Esophagus mucosa (tissue), 1 donor: ENCODE measurements at regions not wholly inside any gene's neighbourhood (a gene's known extent, or its start where the extent isn't known, plus 50 kb on each side); places are given as distances from the start of the nearest gene placed in this dataset.

Source experiments
- ATAC-seq: fragments of 200-7000 bp; cut with Tn5 transposase; one replicate; pipeline ENCODE4 v1.9.1; 2020
- donor health status: DM: yes; HTN: yes; CAD: no.

GRCh38 chr4:23241408-23241807 is 548.7 kb downstream of the GBA3 start:
- ATAC-seq, result no peak

GRCh38 chr4:23238848-23239247 is 546.1 kb downstream of the GBA3 start:
- ATAC-seq, result no peak

GRCh38 chr4:23237771-23238170 is 545.0 kb downstream of the GBA3 start:
- ATAC-seq, result no peak

- ATAC-seq, result no peak
Observed at GRCh38 chr4:23235628-23236390, 543.1 kb downstream of the GBA3 start.

- ATAC-seq, result no peak
Observed at GRCh38 chr4:23234716-23235115, 542.0 kb downstream of the GBA3 start.

- no peak for ATAC-seq
Observed at GRCh38 chr4:23234018-23234417, 541.3 kb downstream of the GBA3 start.

GRCh38 chr4:23233596-23233995 is 540.9 kb downstream of the GBA3 start:
- ATAC-seq, result no peak

GRCh38 chr4:23232987-23233386 is 540.2 kb downstream of the GBA3 start:
- no peak for ATAC-seq

GRCh38 chr4:23225564-23225963 is 532.8 kb downstream of the GBA3 start:
- ATAC-seq, result no peak

- no peak for ATAC-seq
Observed at GRCh38 chr4:23224684-23225420, 532.1 kb downstream of the GBA3 start.

- no peak for ATAC-seq
Observed at GRCh38 chr4:23220911-23221310, 528.2 kb downstream of the GBA3 start.

GRCh38 chr4:23219779-23220408 is 527.2 kb downstream of the GBA3 start:
- no peak for ATAC-seq

GRCh38 chr4:23213198-23213597 is 520.5 kb downstream of the GBA3 start:
- no peak for ATAC-seq

- no peak for ATAC-seq
Observed at GRCh38 chr4:23212558-23212957, 519.8 kb downstream of the GBA3 start.

GRCh38 chr4:23207059-23207458 is 514.3 kb downstream of the GBA3 start:
- ATAC-seq, result no peak

- no peak for ATAC-seq
Observed at GRCh38 chr4:23202712-23203247, 510.0 kb downstream of the GBA3 start.

- ATAC-seq, result no peak
Observed at GRCh38 chr4:23194751-23195150, 502.0 kb downstream of the GBA3 start.

GRCh38 chr4:23174179-23174578 is 481.4 kb downstream of the GBA3 start:
- ATAC-seq, result no peak

- ATAC-seq, result no peak
Observed at GRCh38 chr4:23171976-23172375, 479.2 kb downstream of the GBA3 start.

- ATAC-seq, result no peak
Observed at GRCh38 chr4:23169608-23170311, 477.0 kb downstream of the GBA3 start.

GRCh38 chr4:23166919-23167318 is 474.2 kb downstream of the GBA3 start:
- ATAC-seq, result no peak

- no peak for ATAC-seq
Observed at GRCh38 chr4:23166407-23166806, 473.7 kb downstream of the GBA3 start.

- no peak for ATAC-seq
Observed at GRCh38 chr4:23165669-23166068, 472.9 kb downstream of the GBA3 start.
